ENCODE measurements at regions not wholly inside any gene's neighbourhood (a gene's known extent, or its start where the extent isn't known, plus 50 kb on each side); places are given as distances from the start of the nearest gene placed in this dataset.
"Not testable (repeated sequence)": the region's sequence is repeated elsewhere in the genome, so short reads cannot be mapped to it uniquely, and the experiment has no call there.

GRCh38 chr10:9357471-9357870 lies 1303.0 kb downstream of the GATA3 start:
- no peak for TF ChIP-seq CTCF (conservative IDR thresholded peaks at IDR 0.05; ENCODE audit: low read length)
- no peak for DNase-seq (ENCODE audit: low read depth)

GRCh38 chr10:9362721-9363120 lies 1308.2 kb downstream of the GATA3 start:
- no peak for DNase-seq (ENCODE audit: low read depth)
- H3K4me3 ChIP-seq (ENCODE audit: low read length): no peak overlapping the region
- TF ChIP-seq CTCF (conservative IDR thresholded peaks at IDR 0.05; ENCODE audit: low read length): no peak

More at GRCh38 chr10:9357471-9357870, 1303.0 kb downstream of the GATA3 start:
- no peak overlapping the region for H3K4me3 ChIP-seq (ENCODE audit: low read length)

GRCh38 chr10:9379183-9379582 lies 1324.7 kb downstream of the GATA3 start:
- H3K4me3 ChIP-seq (ENCODE audit: low read length): no peak overlapping the region
- no peak for TF ChIP-seq CTCF (conservative IDR thresholded peaks at IDR 0.05; ENCODE audit: low read length)
- no peak for DNase-seq (ENCODE audit: low read depth)

- no peak overlapping the region for H3K4me3 ChIP-seq (ENCODE audit: low read length)
- no peak for DNase-seq (ENCODE audit: low read depth)
- no peak for TF ChIP-seq CTCF (conservative IDR thresholded peaks at IDR 0.05; ENCODE audit: low read length)
Measured at GRCh38 chr10:9381733-9382532, 1327.4 kb downstream of the GATA3 start.

GRCh38 chr10:9382533-9382866 lies 1328.0 kb downstream of the GATA3 start:
- H3K4me3 ChIP-seq (ENCODE audit: low read length): no peak overlapping the region
- TF ChIP-seq CTCF (conservative IDR thresholded peaks at IDR 0.05; ENCODE audit: low read length): no peak
- no peak for DNase-seq (ENCODE audit: low read depth)

- no peak overlapping the region for H3K4me3 ChIP-seq (ENCODE audit: low read length)
- no peak for DNase-seq (ENCODE audit: low read depth)
- TF ChIP-seq CTCF (conservative IDR thresholded peaks at IDR 0.05; ENCODE audit: low read length): no peak
Measured at GRCh38 chr10:9390516-9390915, 1336.0 kb downstream of the GATA3 start.

- DNase-seq (ENCODE audit: low read depth): no peak
Measured at GRCh38 chr10:9399275-9399983, 1344.9 kb downstream of the GATA3 start.

GRCh38 chr10:9402067-9402466 lies 1347.6 kb downstream of the GATA3 start:
- not testable (repeated sequence) for DNase-seq (ENCODE audit: low read depth); H3K4me3 ChIP-seq (ENCODE audit: low read length)

More at GRCh38 chr10:9399275-9399983, 1344.9 kb downstream of the GATA3 start:
- TF ChIP-seq CTCF (conservative IDR thresholded peaks at IDR 0.05; ENCODE audit: low read length): no peak
- H3K4me3 ChIP-seq (ENCODE audit: low read length): no peak overlapping the region

- H3K4me3 ChIP-seq (ENCODE audit: low read length); DNase-seq (ENCODE audit: low read depth): not testable (repeated sequence)
Measured at GRCh38 chr10:9402507-9403195, 1348.2 kb downstream of the GATA3 start.

- H3K4me3 ChIP-seq (ENCODE audit: low read length); DNase-seq (ENCODE audit: low read depth): not testable (repeated sequence)
Measured at GRCh38 chr10:9407201-9407600, 1352.7 kb downstream of the GATA3 start.

Data from AG10803 (cell line).